Neural cell (in vitro differentiated cells): ENCODE measurements at regions not wholly inside any gene's neighbourhood (a gene's known extent, or its start where the extent isn't known, plus 50 kb on each side); places are given as distances from the start of the nearest gene placed in this dataset.

Source experiments
- H2AFZ ChIP-seq: fragments of 200-600, 300-800 bp; sonication (generic), shearing (Covaris generic); 2 replicates; pipeline ENCODE4 v1.6.0; 2014; ENCODE audit warnings: low read depth, mild to moderate bottlenecking, antibody characterized with exemption, low read length, moderate library complexity
- H3F3A ChIP-seq: fragments of 200-600 bp; shearing (Covaris generic); 2 replicates; pipeline ENCODE4 v1.6.1; 2016; ENCODE audit warnings: mild to moderate bottlenecking, moderate library complexity, mixed read lengths, antibody characterized with exemption, low read length; ENCODE audit not compliant: insufficient read depth, poor library complexity, severe bottlenecking
- H3K27ac ChIP-seq: fragments of 200-600, 300-800 bp; sonication (generic), shearing (Covaris generic); 2 replicates; pipeline ENCODE4 v1.5.1; 2014; ENCODE audit warnings: mild to moderate bottlenecking, low read length, moderate library complexity
- H3K27me3 ChIP-seq: fragments of 300-800, 200-600 bp; sonication (generic), shearing (Covaris generic); 2 replicates; pipeline ENCODE4 v1.6.0; 2014; ENCODE audit warnings: mild to moderate bottlenecking, low read depth, low read length, moderate library complexity; ENCODE audit not compliant: insufficient read depth
- H3K36me3 ChIP-seq: fragments of 300-800, 200-600 bp; sonication (generic), shearing (Covaris generic); 2 replicates; pipeline ENCODE4 v1.5.1; 2014; ENCODE audit warnings: mild to moderate bottlenecking, antibody characterized with exemption, low read length, moderate library complexity; ENCODE audit not compliant: insufficient read depth
- H3K4me2 ChIP-seq: fragments of 300-800, 200-600 bp; sonication (generic), shearing (Covaris generic); 2 replicates; pipeline ENCODE4 v1.6.0; 2014; ENCODE audit warnings: mild to moderate bottlenecking, low read length
- H3K4me3 ChIP-seq: fragments of 300-800, 200-600 bp; sonication (generic), shearing (Covaris generic); 2 replicates; pipeline ENCODE4 v1.5.1; 2014; ENCODE audit warnings: mild to moderate bottlenecking, low read length, moderate library complexity
- H3K79me2 ChIP-seq: fragments of 200-600 bp; shearing (Covaris generic); replicated peaks from 2 replicates; pipeline ENCODE4 v1.6.0; 2014; ENCODE audit warnings: mild to moderate bottlenecking, low read length, moderate library complexity; ENCODE audit not compliant: insufficient read depth
- H3K9ac ChIP-seq: fragments of 300-800, 200-600 bp; sonication (generic), shearing (Covaris generic); 2 replicates; pipeline ENCODE4 v1.6.1; 2016; ENCODE audit warnings: mild to moderate bottlenecking, low read length, mixed read lengths
- H3K9me2 ChIP-seq: fragments of 200-600 bp; shearing (Covaris generic); 2 replicates; pipeline ENCODE4 v1.6.1; 2016; ENCODE audit warnings: mild to moderate bottlenecking, low read length, mixed read lengths; ENCODE audit not compliant: insufficient read depth
- H3K9me3 ChIP-seq: fragments of 200-600, 300-800 bp; sonication (generic), shearing (Covaris generic); 2 replicates; pipeline ENCODE4 v1.6.1; 2016; ENCODE audit warnings: mild to moderate bottlenecking, mixed run types, low read length, moderate library complexity, mixed read lengths
- H4K20me1 ChIP-seq: fragments of 200-600 bp; shearing (Covaris generic); 2 replicates; pipeline ENCODE4 v1.6.1; 2016; ENCODE audit warnings: mild to moderate bottlenecking, mixed run types; ENCODE audit not compliant: insufficient read depth
- CTCF ChIP-seq: fragments of 450-650 bp; IDR thresholded peaks from 2 replicates; pipeline ENCODE4 v1.5.1; 2014; ENCODE audit warnings: antibody characterized with exemption, mild to moderate bottlenecking, moderate library complexity; ENCODE audit not compliant: poor library complexity, severe bottlenecking
- EP300 ChIP-seq: fragments of 450-650 bp; conservative IDR thresholded peaks from 2 replicates; pipeline ENCODE4 v1.6.1; 2014; ENCODE audit warnings: antibody characterized with exemption, mild to moderate bottlenecking, moderate library complexity; ENCODE audit not compliant: poor library complexity, severe bottlenecking
- EZH2 ChIP-seq: fragments of 200-600, 300-800 bp; shearing (Covaris generic), sonication (generic); IDR thresholded peaks from 2 replicates; pipeline ENCODE4 v1.6.1; 2014; ENCODE audit warnings: antibody characterized with exemption, low read length, borderline replicate concordance, mild to moderate bottlenecking; ENCODE audit not compliant: insufficient read depth, poor library complexity, severe bottlenecking
- MXI1 ChIP-seq: fragments of 450-650 bp; conservative IDR thresholded peaks from 2 replicates; pipeline ENCODE4 v1.6.1; 2014; ENCODE audit warnings: antibody characterized with exemption, mild to moderate bottlenecking; ENCODE audit not compliant: poor library complexity, severe bottlenecking
- POLR2AphosphoS5 ChIP-seq: IDR thresholded peaks from 2 replicates; pipeline ENCODE4 v1.6.1; 2012
- RAD21 ChIP-seq: fragments of 450-650 bp; conservative IDR thresholded peaks from 2 replicates; pipeline ENCODE4 v1.6.1; 2014; ENCODE audit warnings: antibody characterized with exemption, mild to moderate bottlenecking, moderate library complexity
- REST ChIP-seq: IDR thresholded peaks from 2 replicates; pipeline ENCODE4 v1.6.1; 2012; ENCODE audit warnings: borderline replicate concordance
- SMC3 ChIP-seq: fragments of 450-650 bp; conservative IDR thresholded peaks from 2 replicates; pipeline ENCODE4 v1.6.1; 2014; ENCODE audit warnings: antibody characterized with exemption, mild to moderate bottlenecking, moderate library complexity; ENCODE audit not compliant: poor library complexity
- TAF1 ChIP-seq: IDR thresholded peaks from 2 replicates; pipeline ENCODE4 v1.6.1; 2012; ENCODE audit warnings: low read depth

- Histone ChIP-seq H3K4me2 (no peak overlapping the region), H3K9ac (no peak overlapping the region), H3K9me2 (no peaks in the 10 kb centered on the region), H3K27me3 (no peaks in the 10 kb centered on the region), H4K20me1 (no peaks in the 10 kb centered on the region), H2AFZ (no peak overlapping the region), H3K79me2 (no peaks in the 10 kb centered on the region), H3K4me3 (no peak overlapping the region), H3K9me3 (no peaks in the 10 kb centered on the region), H3F3A (no peaks in the 10 kb centered on the region), H3K36me3 (no peaks in the 10 kb centered on the region), H3K27ac (no peak overlapping the region)
- TF ChIP-seq CTCF = no peak
- no peak for TF ChIP-seq EZH2
- no peak for TF ChIP-seq REST
- no peak for TF ChIP-seq SMC3
- no peak for TF ChIP-seq RAD21
- TF ChIP-seq EP300 = no peak
- no peak for TF ChIP-seq MXI1
These were observed 140.3 kb upstream of the IER5L start for GRCh38 chr9:129318121-129319075.

GRCh38 chr9:129317179-129318011, 139.3 kb upstream of the IER5L start:
- Histone ChIP-seq H3F3A (no peaks in the 10 kb centered on the region), H3K27me3 (no peaks in the 10 kb centered on the region), H3K4me2 (no peak overlapping the region), H2AFZ (no peak overlapping the region), H3K9me2 (no peaks in the 10 kb centered on the region), H3K79me2 (no peaks in the 10 kb centered on the region), H3K4me3 (no peak overlapping the region), H3K27ac (no peak overlapping the region), H3K36me3 (no peaks in the 10 kb centered on the region), H3K9ac (no peak overlapping the region), H3K9me3 (no peaks in the 10 kb centered on the region), H4K20me1 (no peaks in the 10 kb centered on the region)
- TF ChIP-seq SMC3 (no peak), EZH2 (no peak), CTCF (no peak), RAD21 (no peak), REST (no peak), POLR2AphosphoS5 (no peak), MXI1 (no peak), TAF1 (no peak)
